Upper lobe of left lung (tissue), 6 donors: ENCODE measurements at regions not wholly inside any gene's neighbourhood (a gene's known extent, or its start where the extent isn't known, plus 50 kb on each side); places are given as distances from the start of the nearest gene placed in this dataset.

Experiments used
- ATAC-seq, 2 donors: fragments of 200-7000 bp; cut with Tn5 transposase; one replicate each; pipeline ENCODE4 v1.9.1; 2022; ENCODE audit warnings: mild to moderate bottlenecking in 2 of 2, moderate library complexity in 2 of 2; ENCODE audit not compliant: low FRiP score in 2 of 2
- DNase-seq, 2 donors: peaks; one replicate each; pipeline ENCODE4 v3.0.0-alpha.2; 2019 to 2020
- H3K27ac ChIP-seq, 4 donors: fragments of 200-600 bp; sonication (generic); one replicate each; pipeline ENCODE4 v1.5.1; 2016 to 2019
- H3K27me3 ChIP-seq, 4 donors: fragments of 200-600 bp; sonication (generic); one replicate each; pipeline ENCODE4 v1.5.1; 2017 to 2019
- H3K36me3 ChIP-seq, 4 donors: fragments of 200-600 bp; sonication (generic); one replicate each; pipeline ENCODE4 v1.5.1; 2016 to 2019
- H3K4me1 ChIP-seq, 4 donors: fragments of 200-600 bp; sonication (generic); one replicate each; pipeline ENCODE4 v1.5.1; 2018 to 2019
- H3K4me3 ChIP-seq, 4 donors: fragments of 200-600 bp; sonication (generic); one replicate each; pipeline ENCODE4 v1.5.1; 2017 to 2019; ENCODE audit warnings: mild to moderate bottlenecking in 2 of 4, moderate library complexity in 1 of 4
- H3K9me3 ChIP-seq, 4 donors: fragments of 200-600 bp; sonication (generic); one replicate each; pipeline ENCODE4 v1.5.1; 2018 to 2019
- EP300 ChIP-seq, 4 donors: sonication (generic); formaldehyde crosslinking; IDR thresholded peaks; one replicate each; pipeline ENCODE4 v1.5.1; 2017; ENCODE audit warnings: antibody characterized with exemption in 4 of 4, control low read depth in 2 of 4
- POLR2A ChIP-seq, 4 donors: fragments of 450-650 bp; IDR thresholded peaks; one replicate each; pipeline ENCODE4 v1.5.1; 2016 to 2017; ENCODE audit warnings: antibody characterized with exemption in 4 of 4, mild to moderate bottlenecking in 2 of 4
- POLR2AphosphoS5 ChIP-seq, 2 donors: sonication (generic); formaldehyde crosslinking; IDR thresholded peaks; one replicate each; pipeline ENCODE4 v1.5.1; 2017; ENCODE audit warnings: antibody characterized with exemption in 2 of 2
- WGBS, 2 donors: methylation state at CpG; one replicate each; pipeline ENCODE4 v1.1.5; 2017 to 2018; 5-methylcytosine and 5-hydroxymethylcytosine counted together
- TF ChIP-seq, protein P1 (sequence below), 6 experiments: fragments of 450-650 bp in 4 of 6; fragments of 200-600 bp in 2 of 6; sonication (generic) in 2 of 6; IDR thresholded peaks; one replicate each; pipeline ENCODE4 v1.5.1; 2016 to 2019; ENCODE audit warnings: antibody characterized with exemption in 6 of 6
- donor health status: DM: no; HTN: no; CAD: no; lungs with moderate emphysema.
- donor health status: DM: no; HTN: yes; CAD: no; lungs with severe emphysema.

DNA sequence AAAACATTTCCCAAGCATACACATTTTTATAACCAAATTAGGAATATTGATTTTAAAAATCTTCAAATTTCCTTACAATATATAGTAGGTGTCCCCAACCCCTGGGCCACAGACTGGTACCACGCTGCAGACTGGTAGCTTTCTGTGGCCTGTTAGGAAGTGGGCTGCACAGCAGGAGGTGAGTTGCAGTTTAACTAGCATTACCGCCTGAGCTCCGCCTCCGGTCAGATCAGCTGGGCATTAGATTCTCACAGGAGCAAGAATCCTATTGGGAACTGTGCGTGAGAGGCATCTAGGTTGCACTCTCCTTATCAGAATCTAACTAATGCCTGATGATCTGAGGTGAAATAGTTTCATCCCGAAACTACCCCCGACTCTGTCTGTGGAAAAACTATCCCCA, 62.1 kb downstream of the ZWINT start:
- H3K4me3 ChIP-seq, result no peak overlapping the region
- no peak overlapping the region for H3K27ac ChIP-seq

DNA sequence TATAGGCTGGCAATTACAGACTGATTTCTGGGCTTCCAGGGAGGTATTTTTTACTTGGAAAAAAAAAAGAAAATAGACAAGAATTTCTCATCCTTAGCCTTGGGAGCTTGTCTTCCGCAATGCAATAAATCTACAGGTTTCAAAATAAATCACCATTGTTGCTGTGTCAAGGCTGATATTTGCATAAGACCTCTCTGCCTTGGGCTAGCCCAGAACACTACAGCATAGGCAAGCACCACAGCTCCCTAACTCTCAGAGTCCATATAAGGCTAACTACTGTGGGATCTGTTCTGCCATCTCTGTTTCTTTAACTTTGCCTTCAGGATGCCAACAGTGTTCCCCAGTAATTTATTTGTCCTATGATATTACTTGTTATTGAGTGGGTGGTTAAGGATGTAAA, 64.4 kb downstream of the ZWINT start:
- WGBS, 2 donors, result 90 to 92% methylated on average over 1 of the region's 1 CpG
- no peaks in the 10 kb centered on the region for H3K9me3 ChIP-seq
- H3K27ac ChIP-seq, result no peak overlapping the region
- no peak for DNase-seq
- H3K4me1 ChIP-seq, result no peaks in the 10 kb centered on the region
- H3K27me3 ChIP-seq, result no peaks in the 10 kb centered on the region
- no peak for ATAC-seq
- H3K36me3 ChIP-seq, result no peaks in the 10 kb centered on the region
- TF ChIP-seq, protein P1, sequence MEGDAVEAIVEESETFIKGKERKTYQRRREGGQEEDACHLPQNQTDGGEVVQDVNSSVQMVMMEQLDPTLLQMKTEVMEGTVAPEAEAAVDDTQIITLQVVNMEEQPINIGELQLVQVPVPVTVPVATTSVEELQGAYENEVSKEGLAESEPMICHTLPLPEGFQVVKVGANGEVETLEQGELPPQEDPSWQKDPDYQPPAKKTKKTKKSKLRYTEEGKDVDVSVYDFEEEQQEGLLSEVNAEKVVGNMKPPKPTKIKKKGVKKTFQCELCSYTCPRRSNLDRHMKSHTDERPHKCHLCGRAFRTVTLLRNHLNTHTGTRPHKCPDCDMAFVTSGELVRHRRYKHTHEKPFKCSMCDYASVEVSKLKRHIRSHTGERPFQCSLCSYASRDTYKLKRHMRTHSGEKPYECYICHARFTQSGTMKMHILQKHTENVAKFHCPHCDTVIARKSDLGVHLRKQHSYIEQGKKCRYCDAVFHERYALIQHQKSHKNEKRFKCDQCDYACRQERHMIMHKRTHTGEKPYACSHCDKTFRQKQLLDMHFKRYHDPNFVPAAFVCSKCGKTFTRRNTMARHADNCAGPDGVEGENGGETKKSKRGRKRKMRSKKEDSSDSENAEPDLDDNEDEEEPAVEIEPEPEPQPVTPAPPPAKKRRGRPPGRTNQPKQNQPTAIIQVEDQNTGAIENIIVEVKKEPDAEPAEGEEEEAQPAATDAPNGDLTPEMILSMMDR (IDR thresholded peaks at IDR 0.05), result no peak
- TF ChIP-seq EP300 (IDR thresholded peaks at IDR 0.05) (no peak), POLR2AphosphoS5 (IDR thresholded peaks at IDR 0.05) (no peak), POLR2A (IDR thresholded peaks at IDR 0.05) (no peak)
- no peak overlapping the region for H3K4me3 ChIP-seq

More for the DNA sequence above, 62.1 kb downstream of the ZWINT start:
- 81 to 87% methylated on average over 6 to 7 of the region's 7 CpGs for WGBS, 2 donors
- no peak for DNase-seq
- no peak for TF ChIP-seq EP300 (IDR thresholded peaks at IDR 0.05)
- TF ChIP-seq POLR2A (IDR thresholded peaks at IDR 0.05), result no peak
- no peak for TF ChIP-seq POLR2AphosphoS5 (IDR thresholded peaks at IDR 0.05)
- TF ChIP-seq, protein P1 (IDR thresholded peaks at IDR 0.05), result no peak
- no peak for ATAC-seq
- Histone ChIP-seq H3K27me3 (no peaks in the 10 kb centered on the region), H3K36me3 (no peaks in the 10 kb centered on the region), H3K9me3 (no peaks in the 10 kb centered on the region), H3K4me1 (no peaks in the 10 kb centered on the region)

DNA sequence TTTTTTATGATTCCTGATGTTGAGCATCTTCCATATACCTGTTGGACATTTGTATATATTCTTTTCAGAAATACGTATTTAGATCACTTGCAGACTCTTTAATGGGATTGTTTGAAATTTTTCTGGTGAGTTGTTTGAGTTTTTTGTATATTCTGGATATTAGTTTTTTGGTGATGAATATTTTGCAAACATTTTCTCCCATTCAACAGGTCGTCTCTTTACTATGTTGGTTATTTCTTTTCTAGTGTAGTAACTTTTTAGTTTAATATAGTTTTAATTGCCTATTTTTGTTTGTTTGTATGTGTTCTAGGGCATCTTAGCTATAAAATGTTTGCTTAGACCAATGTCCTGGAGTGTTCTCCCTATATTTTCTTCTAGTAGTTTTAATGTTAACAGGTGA, 72.7 kb downstream of the ZWINT start:
- TF ChIP-seq POLR2A (IDR thresholded peaks at IDR 0.05) (no peak), EP300 (IDR thresholded peaks at IDR 0.05) (no peak), POLR2AphosphoS5 (IDR thresholded peaks at IDR 0.05) (no peak)
- TF ChIP-seq, protein P1 (IDR thresholded peaks at IDR 0.05), result no peak
- no peak for DNase-seq
- Histone ChIP-seq H3K4me3 (no peak overlapping the region), H3K4me1 (no peaks in the 10 kb centered on the region), H3K27me3 (no peaks in the 10 kb centered on the region), H3K27ac (no peak overlapping the region), H3K9me3 (no peaks in the 10 kb centered on the region), H3K36me3 (no peaks in the 10 kb centered on the region)
- 73 to 76% methylated on average over 2 of the region's 2 CpGs for WGBS, 2 donors
- no peak for ATAC-seq

DNA sequence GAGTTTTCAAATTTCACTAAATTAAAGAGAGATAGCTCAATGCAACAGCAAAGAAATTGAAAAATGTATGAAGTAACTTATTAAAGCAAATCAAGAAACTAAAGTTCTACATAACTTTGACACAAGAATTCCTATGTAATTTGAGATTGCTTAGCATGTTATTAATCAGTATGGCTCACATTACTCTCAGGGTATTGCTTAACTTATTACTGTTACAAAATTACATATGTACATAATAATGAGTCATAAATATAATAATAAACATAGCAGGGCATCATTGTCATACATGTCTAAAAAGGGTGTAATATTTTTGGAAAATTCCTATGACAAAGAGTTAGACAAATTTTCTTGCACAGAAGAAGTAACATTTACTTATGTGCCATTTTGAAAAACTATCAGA, 75.0 kb downstream of the ZWINT start:
- H3K4me1 ChIP-seq, result no peaks in the 10 kb centered on the region
- TF ChIP-seq, protein P1 (IDR thresholded peaks at IDR 0.05), result no peak
- TF ChIP-seq POLR2AphosphoS5 (IDR thresholded peaks at IDR 0.05) (no peak), POLR2A (IDR thresholded peaks at IDR 0.05) (no peak)

GRCh38 chr10:56279270-56279669, 81.8 kb downstream of the ZWINT start:
- DNase-seq (no peak), ATAC-seq (no peak)
- Histone ChIP-seq H3K27ac (no peak overlapping the region), H3K9me3 (no peaks in the 10 kb centered on the region), H3K4me1 (no peaks in the 10 kb centered on the region), H3K27me3 (no peaks in the 10 kb centered on the region), H3K36me3 (no peaks in the 10 kb centered on the region), H3K4me3 (no peak overlapping the region)
- TF ChIP-seq POLR2A (IDR thresholded peaks at IDR 0.05) (no peak), EP300 (IDR thresholded peaks at IDR 0.05) (no peak), POLR2AphosphoS5 (IDR thresholded peaks at IDR 0.05) (no peak)
- TF ChIP-seq, protein P1 (IDR thresholded peaks at IDR 0.05), result no peak

More for the DNA sequence above, 75.0 kb downstream of the ZWINT start:
- Histone ChIP-seq H3K4me3 (no peak overlapping the region), H3K9me3 (no peaks in the 10 kb centered on the region), H3K27ac (no peak overlapping the region), H3K36me3 (no peaks in the 10 kb centered on the region), H3K27me3 (no peaks in the 10 kb centered on the region)
- no peak for ATAC-seq
- no peak for DNase-seq
